ENCODE measurements at regions not wholly inside any gene's neighbourhood (a gene's known extent, or its start where the extent isn't known, plus 50 kb on each side); places are given as distances from the start of the nearest gene placed in this dataset.
A peak's percentile ranks its signal among the peaks of the same experiment; 100 is the strongest.

- H3K36me3 Mint-ChIP-seq (ENCODE audit: low read depth), result no peaks in the 10 kb centered on the region
- TF ChIP-seq CTCF (IDR thresholded peaks at IDR 0.05), result no peak
- no peaks in the 10 kb centered on the region for H3K9me3 Mint-ChIP-seq
- peaks cover 44% of the 10 kb centered on the region for H3K27me3 Mint-ChIP-seq (ENCODE audit: insufficient read depth)
- H3K4me3 Mint-ChIP-seq, result no peak overlapping the region
- no peaks in the 10 kb centered on the region for H3K4me1 Mint-ChIP-seq (ENCODE audit: low read depth)
- H3K27ac Mint-ChIP-seq, result no peak overlapping the region
- DNase-seq, result no peak
Observed at GRCh38 chr20:56842056-56842455, 212.9 kb downstream of the TFAP2C start.

GRCh38 chr20:56843386-56843785 lies 214.3 kb downstream of the TFAP2C start:
- Mint-ChIP-seq H3K4me1 (ENCODE audit: low read depth) (no peaks in the 10 kb centered on the region), H3K9me3 (no peaks in the 10 kb centered on the region), H3K4me3 (no peak overlapping the region), H3K27me3 (ENCODE audit: insufficient read depth) (peaks cover 45% of the 10 kb centered on the region), H3K36me3 (ENCODE audit: low read depth) (no peaks in the 10 kb centered on the region), H3K27ac (no peak overlapping the region)
- TF ChIP-seq CTCF (IDR thresholded peaks at IDR 0.05), result no peak
- DNase-seq, result no peak

- H3K9me3 Mint-ChIP-seq, result no peaks in the 10 kb centered on the region
- no peak for DNase-seq
- TF ChIP-seq CTCF (IDR thresholded peaks at IDR 0.05), result peak; percentile 44; the same call in 1 of the 2 replicates
- H3K4me1 Mint-ChIP-seq (ENCODE audit: low read depth), result no peaks in the 10 kb centered on the region
- no peak overlapping the region for H3K27ac Mint-ChIP-seq
- H3K36me3 Mint-ChIP-seq (ENCODE audit: low read depth), result no peaks in the 10 kb centered on the region
- no peak overlapping the region for H3K4me3 Mint-ChIP-seq
- H3K27me3 Mint-ChIP-seq (ENCODE audit: insufficient read depth), result peaks cover 45% of the 10 kb centered on the region
Observed at GRCh38 chr20:56843817-56844216, 214.7 kb downstream of the TFAP2C start.

- no peaks in the 10 kb centered on the region for H3K36me3 Mint-ChIP-seq (ENCODE audit: low read depth)
- no peaks in the 10 kb centered on the region for H3K9me3 Mint-ChIP-seq
- no peak overlapping the region for H3K4me3 Mint-ChIP-seq
- no peak for TF ChIP-seq CTCF (IDR thresholded peaks at IDR 0.05)
- no peak overlapping the region for H3K27ac Mint-ChIP-seq
- H3K27me3 Mint-ChIP-seq (ENCODE audit: insufficient read depth), result peaks cover 43% of the 10 kb centered on the region
- no peaks in the 10 kb centered on the region for H3K4me1 Mint-ChIP-seq (ENCODE audit: low read depth)
- DNase-seq, result no peak
Observed at GRCh38 chr20:56845546-56846086, 216.5 kb downstream of the TFAP2C start.

- peaks cover 25% of the 10 kb centered on the region for H3K27me3 Mint-ChIP-seq (ENCODE audit: insufficient read depth)
Observed at GRCh38 chr20:56848561-56848960, 219.5 kb downstream of the TFAP2C start.

More at GRCh38 chr20:56848561-56848960, 219.5 kb downstream of the TFAP2C start:
- H3K36me3 Mint-ChIP-seq (ENCODE audit: low read depth), result no peaks in the 10 kb centered on the region
- H3K9me3 Mint-ChIP-seq, result no peaks in the 10 kb centered on the region
- H3K4me1 Mint-ChIP-seq (ENCODE audit: low read depth), result no peaks in the 10 kb centered on the region
- no peak for DNase-seq
- H3K4me3 Mint-ChIP-seq, result no peak overlapping the region
- no peak overlapping the region for H3K27ac Mint-ChIP-seq
- no peak for TF ChIP-seq CTCF (IDR thresholded peaks at IDR 0.05)

All from HFFc6 (cell line).